CD4-positive, alpha-beta T cell treated with Interleukin-17A for 1 hour (primary cell): ENCODE measurements at regions not wholly inside any gene's neighbourhood (a gene's known extent, or its start where the extent isn't known, plus 50 kb on each side); places are given as distances from the start of the nearest gene placed in this dataset.
"Not testable (repeated sequence)": the region's sequence is repeated elsewhere in the genome, so short reads cannot be mapped to it uniquely, and the experiment has no call there.

Source experiments
- DNase-seq: peaks from one replicate; pipeline ENCODE4 v3.0.0-alpha.2; 2020

GRCh38 chr1:198809247-198809646 lies 170.4 kb downstream of the PTPRC start:
- no peak for DNase-seq

DNA sequence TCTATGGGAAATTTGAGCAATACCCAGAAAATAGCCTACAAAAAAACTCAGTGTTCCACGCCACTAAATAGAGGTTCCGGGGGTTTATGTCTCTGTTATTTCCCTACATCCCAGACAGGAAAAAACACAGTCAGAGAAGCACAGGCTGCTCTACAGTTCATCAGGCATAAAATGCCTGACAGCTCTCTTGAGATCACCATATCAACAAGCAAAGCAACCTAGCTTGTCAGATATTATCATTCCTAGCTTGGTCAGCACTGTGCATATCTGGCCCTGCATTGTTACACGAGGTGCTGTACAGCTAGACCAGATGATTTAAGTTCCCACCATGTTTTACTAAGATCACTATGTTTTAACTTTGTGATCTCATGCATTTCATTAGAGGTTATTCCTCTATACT lies 172.6 kb downstream of the PTPRC start:
- DNase-seq: no peak

DNA sequence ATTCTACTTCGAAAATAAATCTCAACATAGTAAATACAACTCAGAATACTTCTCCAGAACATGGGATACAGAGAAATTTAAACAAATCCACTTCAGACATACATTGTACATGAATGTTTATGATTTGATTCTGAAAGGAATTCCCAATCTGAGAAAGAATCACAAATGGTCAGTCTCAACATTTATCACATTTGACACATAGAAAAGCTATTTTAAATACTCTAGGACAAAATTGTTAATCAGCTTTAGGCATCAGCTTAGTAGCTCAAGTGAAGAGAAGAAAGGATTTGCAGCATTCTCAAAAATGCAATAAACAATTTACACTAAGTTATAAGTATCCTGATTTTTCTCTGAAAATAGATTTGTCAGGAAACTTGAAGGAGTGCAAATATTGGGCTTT lies 184.8 kb downstream of the PTPRC start:
- no peak for DNase-seq

DNA sequence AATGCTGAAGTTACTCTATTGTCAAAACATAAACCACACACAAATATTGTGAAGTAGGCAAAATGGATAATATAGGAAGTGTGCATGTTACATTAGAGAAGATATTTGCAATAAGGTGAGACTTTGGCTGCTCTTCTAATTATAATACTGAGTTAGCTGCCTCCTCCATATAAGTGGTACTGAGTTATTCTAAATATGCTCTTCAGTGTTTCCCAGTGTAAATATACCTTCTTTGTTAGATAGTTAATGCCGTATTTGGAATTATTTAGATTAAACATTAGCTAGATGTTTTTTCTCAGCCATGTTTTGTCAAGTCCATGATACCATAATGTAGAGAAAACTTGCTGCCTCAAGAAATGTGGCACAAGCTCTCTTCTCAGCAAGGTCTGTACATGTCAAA lies 186.4 kb downstream of the PTPRC start:
- no peak for DNase-seq

- no peak for DNase-seq
Observed at GRCh38 chr1:198829356-198829755, 190.5 kb downstream of the PTPRC start.

- no peak for DNase-seq
Observed at GRCh38 chr1:198829944-198830343, 191.1 kb downstream of the PTPRC start.

GRCh38 chr1:198830412-198830811 lies 191.6 kb downstream of the PTPRC start:
- DNase-seq: no peak

DNA sequence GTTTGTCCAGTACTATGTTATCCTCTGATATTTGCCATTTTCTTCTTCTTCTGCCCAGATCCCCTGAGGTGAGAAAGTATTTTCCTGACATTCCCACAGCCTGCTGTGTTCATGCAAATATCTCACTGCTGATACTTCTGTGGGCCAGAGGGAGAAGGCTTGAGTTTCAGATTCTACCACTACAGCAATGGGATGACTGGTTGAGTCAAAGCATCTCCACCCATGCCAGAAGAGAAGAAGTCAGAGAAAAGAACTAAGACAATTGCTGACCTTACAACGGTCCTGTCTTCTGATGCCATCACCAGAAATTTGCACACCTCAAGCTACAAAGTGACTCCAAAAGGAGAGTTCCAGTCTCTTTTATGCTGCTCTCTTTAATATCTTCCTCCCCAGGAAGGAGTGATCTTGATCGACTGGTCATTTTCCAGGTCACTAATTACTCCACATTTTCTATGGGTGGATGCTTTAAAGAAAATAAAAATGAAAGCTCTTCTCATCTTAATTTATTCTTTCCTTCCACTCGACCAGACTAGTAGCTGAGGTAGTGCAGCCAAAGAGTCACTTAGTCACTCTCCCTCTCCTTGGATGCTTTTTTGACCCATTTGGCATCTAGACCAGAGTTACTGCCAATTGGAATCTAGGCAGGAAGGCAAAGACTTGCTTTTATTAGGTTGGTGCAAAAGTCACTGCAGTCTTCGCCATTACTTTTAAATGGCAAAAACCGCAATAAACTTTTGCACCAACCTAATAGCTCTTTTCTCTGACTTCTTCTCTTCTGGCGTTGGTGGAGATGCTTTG lies 195.1 kb downstream of the PTPRC start:
- DNase-seq: no peak

DNA sequence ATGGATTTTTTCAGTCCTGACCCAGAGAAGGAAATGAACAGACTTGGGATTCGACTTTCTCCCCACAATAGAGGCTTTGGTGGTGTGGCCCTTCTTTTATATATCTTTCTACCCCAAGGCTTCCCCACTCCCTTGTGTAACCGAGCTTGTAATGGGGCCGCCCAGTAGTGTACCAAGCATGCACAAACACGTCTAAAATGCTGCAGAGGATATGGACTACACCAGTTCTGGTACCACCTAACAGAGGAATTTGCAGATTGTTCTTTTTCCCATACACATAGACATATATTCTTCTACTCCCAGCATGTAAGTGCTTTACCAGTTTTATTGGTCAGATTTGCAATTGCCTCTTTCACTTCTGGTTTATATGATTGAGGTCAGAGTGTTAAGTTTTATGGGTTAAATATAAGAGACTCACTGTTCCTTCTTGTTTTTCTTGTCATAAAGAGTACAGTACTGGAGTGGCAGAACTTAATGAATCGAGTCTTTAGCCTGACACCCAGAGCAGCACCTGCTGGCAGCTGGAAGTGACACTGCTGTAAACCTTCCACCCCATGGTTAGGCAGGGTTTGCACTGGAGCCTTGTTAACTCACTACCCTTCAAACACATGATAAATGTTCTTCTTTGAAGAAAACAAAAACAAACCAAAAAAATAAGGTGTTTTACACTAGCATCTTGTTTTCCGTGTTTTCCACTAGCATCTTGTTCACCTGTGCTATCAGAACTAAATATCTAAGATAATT lies 198.6 kb downstream of the PTPRC start:
- no peak for DNase-seq

DNA sequence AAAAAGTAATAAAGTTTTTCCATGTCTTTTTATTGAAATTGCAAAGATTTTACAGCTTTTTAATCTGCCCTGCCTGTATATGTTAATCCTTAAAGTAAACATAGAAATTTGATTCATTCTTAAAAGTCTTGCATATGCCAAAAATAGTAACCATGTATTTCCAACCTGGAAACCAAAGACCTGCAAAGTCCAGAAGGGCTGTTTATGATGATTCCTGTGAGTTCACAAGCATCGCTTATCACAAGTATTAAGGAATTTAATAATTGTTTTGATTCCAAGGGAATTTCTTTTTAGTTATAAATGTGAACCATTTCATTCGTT lies 199.1 kb downstream of the PTPRC start:
- DNase-seq: no peak

DNA sequence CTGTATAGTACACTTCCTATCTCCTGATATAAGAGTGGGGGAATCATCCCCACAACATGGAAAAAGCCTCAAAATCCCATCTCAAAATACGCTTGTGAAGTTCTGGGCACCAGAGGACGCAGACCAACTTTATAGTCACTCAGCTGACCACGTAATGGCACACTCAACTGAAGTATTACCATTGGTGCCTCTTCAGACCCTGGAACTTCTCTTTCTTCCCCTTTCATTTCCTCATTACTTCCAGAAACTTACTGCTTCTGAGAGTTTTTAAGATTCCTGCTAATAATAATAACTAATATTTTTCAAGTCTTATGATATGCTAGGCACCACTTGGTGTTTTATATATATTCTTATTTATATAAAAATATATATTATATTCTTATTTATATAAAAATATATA lies 202.6 kb downstream of the PTPRC start:
- no peak for DNase-seq

- DNase-seq: no peak
Observed at GRCh38 chr1:198842686-198843085, 203.8 kb downstream of the PTPRC start.

DNA sequence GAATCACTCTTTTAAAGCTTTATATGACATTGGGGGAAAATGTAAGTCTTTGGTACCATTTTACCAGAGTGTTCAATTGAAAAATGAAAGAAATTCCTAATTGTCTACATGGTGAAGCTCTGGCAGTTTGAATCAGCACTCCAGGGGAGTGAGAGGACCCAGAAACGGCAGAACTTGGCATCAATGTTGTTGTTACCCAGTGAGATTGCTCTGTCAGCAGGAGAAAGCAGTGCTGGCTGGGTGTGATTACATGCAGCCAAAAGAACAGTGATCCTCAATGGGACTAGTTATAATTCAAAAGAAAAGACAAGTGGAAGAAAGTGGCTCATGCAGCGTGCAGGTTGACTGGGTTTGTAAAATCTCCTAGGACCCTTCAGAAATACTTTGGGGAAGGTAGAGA lies 206.4 kb downstream of the PTPRC start:
- no peak for DNase-seq

GRCh38 chr1:198845851-198846250 lies 207.0 kb downstream of the PTPRC start:
- DNase-seq: no peak

DNA sequence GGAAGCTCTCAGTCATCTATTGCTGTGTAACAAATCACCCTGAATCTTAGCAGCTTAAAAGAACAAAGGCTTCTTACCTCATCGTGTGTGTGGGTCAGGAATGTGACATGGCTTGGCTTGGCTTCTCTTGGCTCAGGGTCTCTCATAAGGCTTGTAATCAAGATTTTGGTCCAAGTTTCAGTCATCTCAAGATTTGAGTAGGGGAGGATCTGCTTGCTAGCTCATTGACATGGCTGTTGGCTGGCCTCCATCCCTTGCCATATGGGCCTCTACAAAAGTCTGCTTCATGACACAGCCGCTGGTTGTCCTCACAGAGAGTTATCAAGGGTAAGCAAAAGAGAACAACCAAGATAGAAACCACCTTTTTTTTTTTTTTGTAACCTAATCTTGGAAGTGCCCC lies 207.7 kb downstream of the PTPRC start:
- no peak for DNase-seq

DNA sequence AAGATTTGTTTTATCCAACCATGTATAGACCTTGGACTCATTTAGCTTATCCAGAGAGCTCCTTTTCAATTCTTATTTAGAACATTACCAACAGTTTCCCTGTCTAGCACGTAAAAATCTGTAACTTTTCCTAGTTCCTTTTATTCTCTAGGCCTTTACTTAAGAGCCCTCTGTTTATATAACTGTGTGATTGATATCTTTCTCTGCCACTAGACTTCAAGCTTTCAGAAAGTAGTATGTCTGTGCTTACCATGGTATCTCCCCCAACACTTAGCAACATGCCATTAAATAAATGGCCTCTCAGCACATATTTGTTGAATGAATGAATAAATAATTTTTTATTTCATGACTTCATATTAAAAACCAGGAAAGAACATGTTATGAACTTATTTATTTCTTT lies 209.4 kb downstream of the PTPRC start:
- DNase-seq: no peak

- DNase-seq: no peak
Observed at GRCh38 chr1:198848649-198849048, 209.8 kb downstream of the PTPRC start.

- DNase-seq: no peak
Observed at GRCh38 chr1:198849093-198849492, 210.3 kb downstream of the PTPRC start.

DNA sequence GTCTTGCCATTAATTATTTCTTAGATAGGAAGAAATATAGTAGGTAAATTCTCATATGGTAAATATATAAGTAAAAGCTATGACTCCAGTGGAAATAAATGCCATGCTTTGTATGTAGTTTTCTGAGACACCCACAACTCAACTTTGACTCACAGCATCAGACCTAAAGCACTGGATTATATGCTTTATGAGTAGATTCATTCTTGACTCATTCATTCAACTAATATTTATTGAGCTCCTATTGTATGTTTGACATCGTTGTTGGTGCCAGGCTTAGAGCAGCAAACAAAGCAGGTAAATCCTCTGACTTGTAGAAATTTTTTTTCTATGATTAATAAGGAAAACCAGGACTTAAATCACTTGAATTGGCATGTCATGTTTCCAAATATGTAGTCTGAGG lies 211.4 kb downstream of the PTPRC start:
- DNase-seq: no peak

- not testable (repeated sequence) for DNase-seq
Observed at GRCh38 chr1:198850966-198851365, 212.1 kb downstream of the PTPRC start.

DNA sequence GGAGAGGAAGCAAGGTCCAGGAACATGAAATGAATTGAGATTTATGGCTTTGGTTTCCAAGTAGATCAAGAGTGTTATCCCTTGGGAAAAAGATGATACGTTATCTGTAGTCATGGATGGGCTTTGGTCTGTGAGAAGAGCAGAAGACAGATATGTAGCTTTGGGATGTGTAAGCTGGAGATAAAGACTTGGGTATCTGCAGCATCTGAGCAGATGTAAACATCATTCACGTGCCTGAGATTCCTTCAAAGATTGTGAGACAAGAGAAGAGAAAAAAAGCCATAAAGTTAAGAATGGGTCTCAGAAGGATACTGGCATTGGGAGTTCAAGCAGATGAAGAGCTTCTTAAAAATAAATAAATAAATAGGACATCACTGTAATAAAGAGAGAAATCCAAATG lies 217.8 kb downstream of the PTPRC start:
- no peak for DNase-seq

DNA sequence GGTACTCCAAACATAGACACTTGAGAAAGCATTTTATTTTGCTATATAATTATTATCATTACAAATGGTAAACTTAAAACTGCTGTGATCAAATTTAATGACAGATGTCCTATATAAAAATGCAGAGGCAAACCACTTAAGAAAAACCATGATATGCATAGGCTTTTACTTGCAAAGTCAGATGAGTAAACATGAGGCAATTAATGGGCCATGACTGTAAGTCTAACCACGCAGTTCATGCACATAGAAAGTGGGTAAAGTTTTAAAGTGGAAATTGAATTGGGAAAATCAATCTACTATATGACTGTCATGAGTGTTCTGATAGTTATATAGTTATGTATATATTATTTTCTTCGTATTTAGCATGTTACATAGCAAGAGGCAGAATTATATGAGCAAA lies 219.2 kb downstream of the PTPRC start:
- DNase-seq: no peak

- DNase-seq: no peak
Observed at GRCh38 chr1:198860371-198860770, 221.5 kb downstream of the PTPRC start.

- no peak for DNase-seq
Observed at GRCh38 chr1:198861636-198862035, 222.8 kb downstream of the PTPRC start.

- DNase-seq: no peak
Observed at GRCh38 chr1:198864695-198865094, 225.9 kb downstream of the PTPRC start.
